HEK293 (cell line): ENCODE measurements at regions not wholly inside any gene's neighbourhood (a gene's known extent, or its start where the extent isn't known, plus 50 kb on each side); places are given as distances from the start of the nearest gene placed in this dataset.

Experiments
- CTCF ChIA-PET: fragments of 350-600 bp; formaldehyde crosslinking; extraction: SDS; loops from one replicate; lab custom pipeline; 2021; ENCODE audit warnings: antibody characterized with exemption; lab: Yijun Ruan, JAX
- POLR2A ChIA-PET: fragments of 300-600 bp; formaldehyde crosslinking; extraction: SDS; loops from one replicate; lab custom pipeline; 2020; ENCODE audit warnings: antibody characterized with exemption, inconsistent platforms; lab: Yijun Ruan, JAX
- H3K27ac ChIP-seq: fragments of 200-500 bp; sonication (Bioruptor generic); 2 replicates; pipeline ENCODE4 v1.5.1; 2014; ENCODE audit warnings: low read depth, low read length, control low read depth, inconsistent platforms; ENCODE audit errors: extremely low read depth
- H3K36me3 ChIP-seq, 2 experiments: fragments of 200-500 bp in 1 of 2; sonication (Bioruptor generic) in 1 of 2; 1 replicate in 1 of 2; 2 replicates in 1 of 2; pipeline ENCODE4 v1.5.1; 2014 to 2017; ENCODE audit warnings: inconsistent platforms in 2 of 2, low read length in 2 of 2; ENCODE audit not compliant: control insufficient read depth in 2 of 2, insufficient read depth in 1 of 2
- H3K4me1 ChIP-seq: fragments of 200-500 bp; sonication (Bioruptor generic); 2 replicates; pipeline ENCODE4 v1.5.1; 2014; ENCODE audit warnings: mild to moderate bottlenecking, low read length, inconsistent platforms; ENCODE audit not compliant: control insufficient read depth, insufficient read depth
- H3K4me3 ChIP-seq: 2 replicates; pipeline ENCODE4 v1.5.1; 2011; ENCODE audit warnings: low read depth, mild to moderate bottlenecking, control low read depth, low read length, moderate library complexity
- H3K9me3 ChIP-seq: fragments of 200-500 bp; sonication (Bioruptor generic); 2 replicates; pipeline ENCODE4 v1.5.1; 2014; ENCODE audit warnings: low read depth, low read length, inconsistent platforms; ENCODE audit not compliant: control insufficient read depth, insufficient read depth
- ELK4 ChIP-seq: IDR thresholded peaks from 2 replicates; pipeline ENCODE4 v1.6.1; 2011; ENCODE audit warnings: mild to moderate bottlenecking, low read depth, low read length, borderline replicate concordance
- HOXA7 ChIP-seq: sonication (generic); formaldehyde crosslinking; IDR thresholded peaks from 2 replicates; pipeline ENCODE4 v1.8.1; 2022; ENCODE audit warnings: missing genetic modification reagents, borderline replicate concordance
- MEIS1 ChIP-seq: sonication (generic); formaldehyde crosslinking; IDR thresholded peaks from 2 replicates; pipeline ENCODE4 v1.8.1; 2022; ENCODE audit warnings: missing genetic modification reagents, mild to moderate bottlenecking, borderline replicate concordance
- RBAK ChIP-seq: fragments of 450-650 bp; formaldehyde crosslinking; IDR thresholded peaks from 2 replicates; pipeline ENCODE4 v1.5.1; 2016; ENCODE audit warnings: missing biosample characterization, missing genetic modification characterization
- ZNF398 ChIP-seq: fragments of 450-650 bp; formaldehyde crosslinking; IDR thresholded peaks from 2 replicates; pipeline ENCODE4 v1.5.1; 2017; ENCODE audit warnings: missing biosample characterization, missing genetic modification characterization
- ZNF518A ChIP-seq: fragments of 450-650 bp; formaldehyde crosslinking; conservative IDR thresholded peaks from 2 replicates; pipeline ENCODE4 v1.5.1; 2016; ENCODE audit warnings: low read depth, missing biosample characterization, missing genetic modification characterization
- ZNF521 ChIP-seq: fragments of 450-650 bp; formaldehyde crosslinking; IDR thresholded peaks from 2 replicates; pipeline ENCODE4 v1.5.1; 2017; ENCODE audit warnings: missing biosample characterization, mild to moderate bottlenecking, missing genetic modification characterization
- ZNF600 ChIP-seq: fragments of 450-650 bp; formaldehyde crosslinking; IDR thresholded peaks from 2 replicates; pipeline ENCODE4 v1.5.1; 2016; ENCODE audit warnings: missing biosample characterization, missing genetic modification characterization
- ZNF692 ChIP-seq: fragments of 450-650 bp; formaldehyde crosslinking; IDR thresholded peaks from 2 replicates; pipeline ENCODE4 v1.5.1; 2016; ENCODE audit warnings: missing biosample characterization, missing genetic modification characterization
- ZSCAN5A ChIP-seq: fragments of 450-650 bp; formaldehyde crosslinking; IDR thresholded peaks from 2 replicates; pipeline ENCODE4 v1.5.1; 2016; ENCODE audit warnings: missing biosample characterization, missing genetic modification characterization

- H3K4me1 ChIP-seq: no peaks in the 10 kb centered on the region
- H3K36me3 ChIP-seq: no peaks in the 10 kb centered on the region
- CTCF ChIA-PET: interaction anchor here (0.9 kb wide), 1 partner anchor 479 kb away, joined by 3 read pairs; no protein-coding TSS in a partner anchor
- no peak overlapping the region for H3K4me3 ChIP-seq
- no peak overlapping the region for H3K27ac ChIP-seq
- TF ChIP-seq HOXA7 (CRISPR knock-in tag): no peak
- peak; percentile 91 for TF ChIP-seq ZNF692
- TF ChIP-seq ZNF398: peak; percentile 11; the same call in 1 of the 2 replicates
- TF ChIP-seq, all 188 proteins: peak for 2
- POLR2A ChIA-PET: no interaction called here
- no peaks in the 10 kb centered on the region for H3K9me3 ChIP-seq
Measured at GRCh38 chr16:80047842-80048241, 447.3 kb upstream of the MAF start.

- Histone ChIP-seq H3K36me3 (no peaks in the 10 kb centered on the region), H3K27ac (no peak overlapping the region), H3K9me3 (no peaks in the 10 kb centered on the region), H3K4me3 (no peak overlapping the region), H3K4me1 (no peaks in the 10 kb centered on the region)
- TF ChIP-seq ZNF518A (tag by site-specific recombination) (no peak), MEIS1 (CRISPR knock-in tag) (no peak), ELK4 (no peak), RBAK (tag by site-specific recombination) (no peak), ZSCAN5A (tag by site-specific recombination) (no peak), ZNF521 (no peak), ZNF398 (no peak), ZNF600 (no peak)
- ChIA-PET CTCF (interaction anchor here (1.0 kb wide), 1 partner anchor 50 kb away, joined by 3 read pairs; no protein-coding TSS in a partner anchor), POLR2A (no interaction called here)
Measured at GRCh38 chr16:80046848-80047247, 446.3 kb upstream of the MAF start.
